COLO668 (cell line): ENCODE measurements at regions not wholly inside any gene's neighbourhood (a gene's known extent, or its start where the extent isn't known, plus 50 kb on each side); places are given as distances from the start of the nearest gene placed in this dataset.

ENCODE experiments used
- DNase-seq: peaks from one replicate; lab custom pipeline; 2025; ENCODE audit not compliant: unreplicated experiment; lab: John Stamatoyannopoulos, UW

DNA sequence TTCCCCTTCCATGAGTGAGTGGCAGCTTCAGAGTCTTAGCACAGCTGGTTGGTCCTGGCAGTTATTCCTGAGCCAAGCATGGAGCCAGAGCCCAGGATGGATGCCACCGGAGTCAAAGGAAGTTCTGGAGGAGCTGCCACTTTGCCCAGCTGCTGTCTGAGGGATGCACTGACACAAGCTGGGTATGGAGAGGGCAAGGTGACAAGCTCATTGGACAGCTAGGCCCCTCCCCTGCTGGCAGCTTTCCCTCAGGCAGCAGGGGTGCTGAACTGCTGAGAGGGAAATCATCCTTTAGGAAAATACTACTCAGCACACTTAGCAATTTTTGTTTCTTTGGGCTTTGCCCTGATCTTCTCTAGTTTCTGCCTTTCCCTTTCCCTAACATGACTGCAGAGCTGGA, 99.3 kb upstream of the SESN3 start:
- no peak for DNase-seq

DNA sequence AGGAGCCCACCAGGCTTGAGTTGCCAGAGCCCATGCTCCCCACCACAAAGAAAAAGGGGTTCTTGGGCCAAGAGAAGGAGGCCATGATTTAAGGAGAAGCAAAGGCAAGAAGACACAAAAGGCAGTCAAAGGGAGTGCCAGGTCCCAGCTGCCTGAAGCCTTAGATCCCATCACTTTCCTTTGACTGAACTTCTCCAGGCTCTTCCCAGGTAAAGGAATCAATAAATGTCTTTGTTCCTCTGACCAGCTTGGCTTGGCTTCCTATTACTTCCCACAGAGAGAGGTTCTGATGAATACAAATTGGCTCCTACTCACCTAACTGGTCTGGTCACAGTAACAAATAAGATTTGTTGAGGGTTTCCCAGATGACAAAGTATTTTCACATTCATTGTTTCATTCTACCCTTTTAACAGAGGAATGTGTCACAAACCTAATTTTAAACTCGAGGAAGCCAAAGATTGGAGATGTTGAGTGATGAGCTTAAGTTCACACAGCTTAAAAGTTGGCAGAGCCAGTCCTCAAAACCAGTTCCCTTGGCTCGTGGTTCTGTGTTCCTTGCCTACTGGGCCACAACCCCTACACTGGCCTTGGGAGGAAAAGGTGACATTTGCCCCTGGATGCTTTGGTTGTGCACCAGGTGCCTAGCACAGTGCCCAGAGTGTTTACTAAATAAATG, 96.4 kb upstream of the SESN3 start:
- no peak for DNase-seq

DNA sequence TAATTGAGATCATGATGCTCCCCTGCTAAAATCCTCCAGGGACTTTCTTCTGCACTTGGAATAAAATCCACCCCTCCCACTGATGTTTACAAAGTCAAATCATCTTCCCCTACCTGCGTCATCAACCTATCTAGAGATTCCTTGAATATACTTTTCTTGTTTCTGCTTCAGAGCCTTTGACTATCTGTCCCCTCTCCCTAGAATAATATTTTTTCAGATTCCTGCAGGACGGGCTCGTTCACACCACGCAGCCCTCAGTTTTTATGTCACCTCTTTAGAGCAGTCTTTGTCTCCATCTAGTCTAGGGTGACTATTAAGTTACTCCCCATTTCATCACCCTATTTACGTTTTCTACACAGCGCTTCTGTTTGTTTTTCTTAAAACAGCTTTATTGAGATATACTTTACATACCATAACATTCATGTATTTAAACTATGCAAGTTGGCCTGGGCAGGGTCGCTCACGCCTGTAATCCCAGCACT, 94.8 kb upstream of the SESN3 start:
- no peak for DNase-seq

GRCh38 chr11:95324826-95325225, 93.8 kb upstream of the SESN3 start:
- no peak for DNase-seq

DNA sequence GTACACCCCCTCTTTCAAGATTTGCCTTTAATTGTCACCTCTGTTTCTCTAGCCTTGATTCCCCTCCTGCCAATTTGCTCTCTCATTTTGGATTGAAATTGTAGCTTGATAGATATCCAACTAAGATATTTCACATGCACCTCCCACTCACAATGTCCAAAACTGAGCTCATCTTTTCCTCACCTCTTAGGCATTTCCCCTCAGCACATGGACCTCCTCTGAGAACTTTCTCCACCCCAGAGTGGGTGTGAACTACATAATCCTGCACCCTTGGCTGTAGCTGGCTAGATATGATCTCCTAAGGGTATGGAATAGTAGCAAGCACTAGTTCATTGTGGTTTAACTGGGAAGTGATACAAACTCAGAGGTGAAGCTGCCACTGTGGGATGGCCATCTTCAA, 91.5 kb upstream of the SESN3 start:
- no peak for DNase-seq

DNA sequence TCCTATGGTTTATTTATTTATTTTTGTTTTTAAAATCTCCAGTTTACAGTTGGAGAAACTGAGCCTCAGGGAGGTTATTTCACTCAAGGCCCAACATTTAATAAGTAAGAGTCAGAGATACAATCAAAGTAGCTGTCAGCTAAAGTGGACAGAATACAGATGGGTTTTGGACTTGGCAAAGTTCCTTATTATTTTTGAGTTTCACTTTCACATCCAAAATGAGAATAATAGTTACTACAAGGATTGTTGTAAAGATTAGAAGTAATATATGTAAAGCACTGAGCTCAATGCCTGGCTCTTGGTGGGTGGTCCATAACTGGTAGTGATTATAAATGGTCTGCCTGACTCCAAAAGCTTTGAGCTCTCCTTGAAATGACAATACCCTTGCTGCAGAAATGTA, 87.5 kb upstream of the SESN3 start:
- no peak for DNase-seq

- DNase-seq, result no peak
Observed at GRCh38 chr11:95308512-95309035, 77.6 kb upstream of the SESN3 start.

DNA sequence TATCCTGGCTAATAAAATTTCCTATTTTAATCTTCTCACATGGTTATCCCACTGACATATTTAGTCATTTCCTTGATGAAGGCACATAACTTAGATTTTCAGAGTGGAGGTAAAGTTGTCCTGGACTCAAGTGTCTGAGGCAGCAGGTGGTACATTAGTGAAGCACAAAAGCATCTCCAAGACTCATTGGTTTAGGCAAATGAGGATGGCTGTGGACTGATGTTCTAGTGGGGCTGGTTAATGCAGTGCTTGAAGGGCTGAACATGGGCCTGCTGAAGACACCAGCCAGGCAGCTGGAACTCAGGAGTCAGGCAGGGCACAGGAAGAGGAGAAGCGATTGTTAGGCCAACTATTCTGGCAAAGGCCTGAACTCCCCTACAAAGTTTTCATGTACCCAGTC, 76.3 kb upstream of the SESN3 start:
- DNase-seq, result no peak

GRCh38 chr11:95306801-95307200, 75.8 kb upstream of the SESN3 start:
- DNase-seq, result no peak

DNA sequence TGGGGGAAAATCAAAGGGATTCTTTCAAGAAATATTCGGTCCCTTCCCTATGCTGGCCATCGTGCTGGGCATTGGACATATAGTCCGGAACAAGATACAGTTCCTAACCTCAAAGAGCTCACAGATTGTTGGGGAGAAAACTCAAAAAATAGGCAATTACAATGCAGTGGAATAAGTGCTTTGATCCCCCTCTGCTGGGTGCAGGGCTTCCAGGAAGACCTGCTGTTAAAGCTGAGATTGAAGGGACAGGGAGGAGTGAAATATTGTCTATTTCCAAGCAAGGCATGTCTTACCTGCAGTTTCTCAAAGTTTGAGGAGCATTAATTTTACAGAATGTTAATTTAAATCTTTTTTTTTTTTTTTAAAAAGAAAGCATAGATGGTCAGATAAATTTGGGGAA, 75.1 kb upstream of the SESN3 start:
- no peak for DNase-seq

DNA sequence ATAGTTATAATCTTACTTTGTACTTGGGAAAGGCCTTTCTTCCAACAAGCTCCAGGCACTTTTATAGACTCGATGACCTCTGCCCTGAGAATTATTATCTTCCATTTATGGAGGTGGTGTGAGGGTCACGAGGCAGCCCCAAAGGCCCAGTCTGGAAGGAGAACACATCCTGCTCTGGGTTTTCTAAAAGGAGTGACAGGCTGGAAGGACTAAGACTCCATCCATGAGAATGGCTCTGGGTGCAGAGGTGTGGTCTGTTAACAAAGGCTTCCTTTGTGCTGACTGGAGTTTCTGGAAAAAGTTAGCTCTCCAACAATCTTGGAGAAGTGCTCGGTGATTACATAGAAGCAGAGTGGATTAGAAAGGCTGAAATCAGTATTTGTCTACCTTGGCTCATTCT, 74.7 kb upstream of the SESN3 start:
- no peak for DNase-seq

- no peak for DNase-seq
Observed at GRCh38 chr11:95304777-95305176, 73.8 kb upstream of the SESN3 start.

DNA sequence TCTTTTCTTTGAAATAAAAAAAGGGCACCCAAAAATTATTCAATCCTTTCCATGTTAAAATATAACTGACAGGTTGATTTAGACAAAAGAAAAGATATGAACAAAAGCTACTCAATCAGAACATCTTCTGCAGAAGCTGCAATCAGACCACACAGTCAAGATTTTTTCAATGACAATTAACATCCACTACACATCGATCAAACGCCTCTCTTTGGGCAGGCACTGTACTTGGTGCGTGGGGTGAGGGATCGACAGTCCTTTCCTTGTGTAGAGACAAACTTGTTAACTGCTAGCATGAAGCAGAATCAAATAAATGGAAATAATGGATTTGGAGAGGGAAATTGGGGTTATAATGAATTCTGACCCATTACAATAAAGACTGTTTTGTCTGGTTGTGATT, 71.2 kb upstream of the SESN3 start:
- no peak for DNase-seq

DNA sequence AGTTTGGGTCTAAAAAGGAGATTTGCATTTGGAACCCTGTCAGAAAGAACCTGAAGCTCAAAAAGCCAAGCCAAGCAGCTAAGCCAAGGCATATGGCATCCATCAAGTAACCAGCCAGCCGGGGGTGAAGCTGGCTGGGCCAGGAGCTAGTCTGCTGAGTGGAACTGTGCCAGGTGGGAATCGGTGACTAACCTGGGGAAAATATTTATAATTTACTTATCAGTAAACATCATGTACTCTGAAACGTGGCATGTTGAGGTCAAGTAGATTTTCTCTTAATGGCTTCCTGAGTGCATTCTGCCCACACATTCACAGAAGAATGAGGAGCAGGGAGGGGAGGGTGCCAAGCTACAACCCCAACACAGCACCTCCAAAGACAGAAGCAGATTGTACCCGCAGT, 70.5 kb upstream of the SESN3 start:
- DNase-seq, result no peak

- DNase-seq, result no peak
Observed at GRCh38 chr11:95299078-95299679, 68.2 kb upstream of the SESN3 start.

- no peak for DNase-seq
Observed at GRCh38 chr11:95297680-95298452, 66.9 kb upstream of the SESN3 start.

- DNase-seq, result no peak
Observed at GRCh38 chr11:95296621-95297025, 65.6 kb upstream of the SESN3 start.

- DNase-seq, result no peak
Observed at GRCh38 chr11:95296165-95296564, 65.2 kb upstream of the SESN3 start.

DNA sequence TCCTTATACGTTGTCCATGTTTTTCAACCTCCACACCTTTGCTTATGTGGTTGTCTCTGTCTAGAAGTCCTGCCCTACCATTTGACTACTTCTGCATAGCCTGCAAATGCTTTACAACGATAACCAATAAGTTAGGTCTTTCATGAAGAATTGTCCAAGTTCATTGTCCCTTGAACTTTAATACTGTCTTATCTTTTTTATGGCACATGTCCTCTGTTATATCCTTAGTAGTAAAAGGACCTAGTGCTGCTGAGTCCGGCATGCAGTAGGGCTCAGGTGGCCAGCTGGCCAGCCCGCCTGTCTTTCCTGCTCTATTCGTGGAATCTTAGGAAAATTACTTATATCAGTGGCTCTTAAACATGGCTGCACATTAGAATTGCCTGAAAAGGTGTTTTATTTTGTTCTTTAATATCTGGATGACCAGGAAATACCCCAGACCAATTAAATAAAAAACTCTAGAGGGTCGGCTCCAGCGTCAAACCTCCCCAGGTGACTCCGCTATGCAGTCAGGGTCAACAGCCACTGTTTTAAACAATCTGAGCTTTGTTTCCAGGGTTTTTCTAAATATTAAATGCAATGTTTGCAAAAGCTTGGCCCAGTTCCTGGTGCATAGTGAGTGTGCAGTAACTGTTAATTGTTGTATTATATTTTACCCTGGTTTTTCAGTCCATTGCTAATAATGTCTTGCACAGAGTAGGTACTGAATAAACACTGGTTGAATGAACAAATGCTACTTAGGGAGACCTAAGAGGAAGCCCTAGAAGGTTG, 64.6 kb upstream of the SESN3 start:
- no peak for DNase-seq

DNA sequence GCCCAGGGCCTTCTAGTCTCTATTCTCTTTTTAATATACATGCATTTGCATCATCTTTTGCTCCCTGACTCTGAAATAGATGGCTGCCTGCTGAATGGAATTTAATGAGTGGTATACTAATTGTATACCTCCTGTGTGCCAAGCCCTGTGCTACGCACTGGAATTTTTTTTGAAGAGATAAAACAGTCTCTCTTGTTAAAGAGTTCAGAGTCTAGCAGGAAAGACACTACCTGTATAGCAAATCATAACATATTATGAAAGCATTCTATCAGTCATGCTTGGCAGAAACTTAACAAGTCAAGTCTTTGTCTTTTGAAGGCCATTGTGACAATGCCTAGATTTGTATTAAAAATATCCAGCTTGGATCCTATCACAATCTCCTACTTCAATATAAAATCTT, 63.7 kb upstream of the SESN3 start:
- no peak for DNase-seq

DNA sequence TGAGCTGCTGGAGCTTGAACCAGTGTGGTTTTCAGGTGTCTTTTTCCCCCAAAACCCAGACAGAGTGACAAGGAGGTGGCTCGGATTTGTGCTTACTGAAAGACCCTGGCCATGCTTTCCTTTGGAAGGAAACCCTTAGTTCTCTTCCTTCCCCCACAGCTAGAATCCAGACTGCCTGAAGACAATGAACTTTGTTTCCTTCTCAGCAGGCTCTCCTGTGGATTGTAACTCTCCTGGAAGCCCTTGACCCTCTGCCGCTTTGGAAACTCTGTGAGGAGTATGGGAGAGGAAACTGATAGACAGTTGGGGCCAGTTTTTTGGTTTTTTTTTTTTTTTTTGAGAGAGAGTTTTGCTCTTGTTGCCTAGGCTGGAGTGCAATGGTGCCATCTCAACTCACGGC, 62.1 kb upstream of the SESN3 start:
- no peak for DNase-seq
